ENCODE measurements at regions not wholly inside any gene's neighbourhood (a gene's known extent, or its start where the extent isn't known, plus 50 kb on each side); places are given as distances from the start of the nearest gene placed in this dataset.
"Not testable (repeated sequence)": the region's sequence is repeated elsewhere in the genome, so short reads cannot be mapped to it uniquely, and the experiment has no call there.

- Histone ChIP-seq H3K27me3 (replicated peaks; ENCODE audit: insufficient read depth) (no peaks in the 10 kb centered on the region), H3K9me3 (no peaks in the 10 kb centered on the region), H3K4me3 (no peak overlapping the region), H3K27ac (no peak overlapping the region), H3K36me3 (no peaks in the 10 kb centered on the region), H3K4me1 (replicated peaks) (no peaks in the 10 kb centered on the region)
- 55% methylated on average over 5 of the region's 5 CpGs for WGBS
- DNase-seq (ENCODE audit: low spot score) = no peak
- intact Hi-C loops (cut with DNase I) = no loop called here
- TF ChIP-seq CTCF (IDR thresholded peaks at IDR 0.05) (no peak), POLR2AphosphoS5 (IDR thresholded peaks at IDR 0.05) (no peak), POLR2A (IDR thresholded peaks at IDR 0.05) (no peak)
These were observed 445.1 kb downstream of the DOK5 start for GRCh38 chr20:54920491-54920890.

GRCh38 chr20:54918993-54919392 lies 443.6 kb downstream of the DOK5 start:
- H3K27me3 ChIP-seq (replicated peaks; ENCODE audit: insufficient read depth); H3K4me1 ChIP-seq (replicated peaks); H3K36me3 ChIP-seq; intact Hi-C loops (cut with DNase I); H3K27ac ChIP-seq; DNase-seq (ENCODE audit: low spot score); H3K4me3 ChIP-seq; H3K9me3 ChIP-seq: not testable (repeated sequence)
- WGBS = 96% methylated on average over 19 of the region's 19 CpGs

GRCh38 chr20:54914995-54915394 lies 439.6 kb downstream of the DOK5 start:
- no peak overlapping the region for H3K27ac ChIP-seq
- DNase-seq (ENCODE audit: low spot score) = no peak
- intact Hi-C loops (cut with DNase I) = no loop called here
- no peaks in the 10 kb centered on the region for H3K4me1 ChIP-seq (replicated peaks)
- TF ChIP-seq CTCF (IDR thresholded peaks at IDR 0.05) (no peak), POLR2AphosphoS5 (IDR thresholded peaks at IDR 0.05) (no peak), POLR2A (IDR thresholded peaks at IDR 0.05) (no peak)
- H3K36me3 ChIP-seq = no peaks in the 10 kb centered on the region
- H3K9me3 ChIP-seq = no peaks in the 10 kb centered on the region
- no peak overlapping the region for H3K4me3 ChIP-seq
- no peaks in the 10 kb centered on the region for H3K27me3 ChIP-seq (replicated peaks; ENCODE audit: insufficient read depth)
- 24% methylated on average over 1 of the region's 1 CpG for WGBS

GRCh38 chr20:54909702-54910101 lies 434.3 kb downstream of the DOK5 start:
- WGBS = 94% methylated on average over 2 of the region's 2 CpGs
- Histone ChIP-seq H3K4me3 (no peak overlapping the region), H3K9me3 (no peaks in the 10 kb centered on the region), H3K27ac (no peak overlapping the region), H3K27me3 (replicated peaks; ENCODE audit: insufficient read depth) (no peaks in the 10 kb centered on the region), H3K4me1 (replicated peaks) (no peaks in the 10 kb centered on the region), H3K36me3 (no peaks in the 10 kb centered on the region)
- TF ChIP-seq CTCF (IDR thresholded peaks at IDR 0.05) (no peak), POLR2AphosphoS5 (IDR thresholded peaks at IDR 0.05) (no peak), POLR2A (IDR thresholded peaks at IDR 0.05) (no peak)
- DNase-seq (ENCODE audit: low spot score) = no peak
- intact Hi-C loops (cut with DNase I) = no loop called here

GRCh38 chr20:54906134-54906533 lies 430.7 kb downstream of the DOK5 start:
- 91% methylated on average over 6 of the region's 6 CpGs for WGBS
- H3K27me3 ChIP-seq (replicated peaks; ENCODE audit: insufficient read depth) = not testable (repeated sequence)

GRCh38 chr20:54897787-54898186 lies 422.4 kb downstream of the DOK5 start:
- H3K4me1 ChIP-seq (replicated peaks) = no peaks in the 10 kb centered on the region
- no peak for DNase-seq (ENCODE audit: low spot score)
- H3K9me3 ChIP-seq = no peaks in the 10 kb centered on the region
- WGBS = 96% methylated on average over 5 of the region's 6 CpGs
- H3K4me3 ChIP-seq = no peak overlapping the region
- H3K36me3 ChIP-seq = no peaks in the 10 kb centered on the region
- H3K27me3 ChIP-seq (replicated peaks; ENCODE audit: insufficient read depth) = no peaks in the 10 kb centered on the region
- H3K27ac ChIP-seq = no peak overlapping the region
- intact Hi-C loops (cut with DNase I) = no loop called here
- TF ChIP-seq POLR2AphosphoS5 (IDR thresholded peaks at IDR 0.05) (no peak), CTCF (IDR thresholded peaks at IDR 0.05) (no peak), POLR2A (IDR thresholded peaks at IDR 0.05) (no peak)

More at GRCh38 chr20:54906134-54906533, 430.7 kb downstream of the DOK5 start:
- H3K9me3 ChIP-seq; H3K36me3 ChIP-seq; H3K4me3 ChIP-seq; DNase-seq (ENCODE audit: low spot score); H3K4me1 ChIP-seq (replicated peaks); intact Hi-C loops (cut with DNase I); H3K27ac ChIP-seq: not testable (repeated sequence)

All from prostate gland (tissue), 2 donors.